Keratinocyte (primary cell): ENCODE measurements at regions not wholly inside any gene's neighbourhood (a gene's known extent, or its start where the extent isn't known, plus 50 kb on each side); places are given as distances from the start of the nearest gene placed in this dataset.

ENCODE experiments used
- DNase-seq: peaks from one replicate; pipeline ENCODE4 v3.0.0-alpha.2; 2011; ENCODE audit warnings: low read depth, missing footprints, low spot score
- FAIRE-seq: peaks from 2 replicates; lab custom pipeline; 2011; peaks lifted over from hg19 to GRCh38; lab: Jason Lieb, UNC
- H2AFZ ChIP-seq: 2 replicates; pipeline ENCODE4 v1.6.0; 2012; ENCODE audit warnings: low read length, control low read depth, inconsistent platforms; ENCODE audit not compliant: control insufficient read depth
- H3K27ac ChIP-seq: 2 replicates; pipeline ENCODE4 v1.5.1; 2011; ENCODE audit warnings: low read length; ENCODE audit not compliant: control insufficient read depth, insufficient read depth
- H3K27me3 ChIP-seq: 3 replicates; pipeline ENCODE4 v1.6.0; 2011; ENCODE audit warnings: low read length; ENCODE audit not compliant: control insufficient read depth, insufficient read depth; ENCODE audit errors: extremely low read depth
- H3K36me3 ChIP-seq, 2 experiments: 2 replicates in 1 of 2; 3 replicates in 1 of 2; pipeline ENCODE4 v1.5.1; 2011; ENCODE audit warnings: low read length in 2 of 2, mild to moderate bottlenecking in 1 of 2; ENCODE audit not compliant: control insufficient read depth in 2 of 2, insufficient read depth in 2 of 2; ENCODE audit errors: extremely low read depth in 1 of 2
- H3K4me1 ChIP-seq: 3 replicates; pipeline ENCODE4 v1.5.1; 2011; ENCODE audit warnings: low read length; ENCODE audit not compliant: control insufficient read depth, insufficient read depth; ENCODE audit errors: extremely low read depth
- H3K4me2 ChIP-seq: 3 replicates; pipeline ENCODE4 v1.6.0; 2011; ENCODE audit warnings: low read depth, low read length; ENCODE audit not compliant: control insufficient read depth, insufficient read depth; ENCODE audit errors: extremely low read depth
- H3K4me3 ChIP-seq, 3 experiments: fragments of 200-600 bp in 1 of 3; sonication (generic) in 1 of 3; 2 replicates in 2 of 3; 3 replicates in 1 of 3; pipeline ENCODE4 v1.5.1; 2011 to 2016; ENCODE audit warnings: low read length in 3 of 3, mild to moderate bottlenecking in 3 of 3, control low read depth in 2 of 3, inconsistent platforms in 1 of 3, low read depth in 1 of 3, mixed read lengths in 1 of 3, mixed run types in 1 of 3, moderate library complexity in 1 of 3; ENCODE audit not compliant: control insufficient read depth in 2 of 3, insufficient read depth in 2 of 3; ENCODE audit errors: extremely low read depth in 1 of 3
- H3K79me2 ChIP-seq: 2 replicates; pipeline ENCODE4 v1.6.0; 2012; ENCODE audit warnings: low read length; ENCODE audit not compliant: control insufficient read depth, insufficient read depth
- H3K9ac ChIP-seq: 3 replicates; pipeline ENCODE4 v1.6.0; 2011; ENCODE audit warnings: low read length; ENCODE audit not compliant: control insufficient read depth, insufficient read depth; ENCODE audit errors: extremely low read depth
- H3K9me1 ChIP-seq: 3 replicates; pipeline ENCODE4 v1.6.0; 2011; ENCODE audit warnings: low read length; ENCODE audit not compliant: control insufficient read depth, insufficient read depth; ENCODE audit errors: extremely low read depth
- H3K9me3 ChIP-seq: 2 replicates; pipeline ENCODE4 v1.5.1; 2012; ENCODE audit warnings: low read depth, low read length; ENCODE audit not compliant: control insufficient read depth
- H4K20me1 ChIP-seq: 3 replicates; pipeline ENCODE4 v1.6.0; 2011; ENCODE audit warnings: low read length; ENCODE audit not compliant: control insufficient read depth, insufficient read depth; ENCODE audit errors: extremely low read depth
- EZH2 ChIP-seq: IDR thresholded peaks from one replicate; pipeline ENCODE4 v1.6.1; 2012; ENCODE audit warnings: inconsistent platforms, mild to moderate bottlenecking, low read length, moderate library complexity
- dilution Hi-C: fragments of 300-500 bp; cut with MboI; formaldehyde crosslinking; loops from one replicate; pipeline ENCODE4 v1.7.0; 2020; ENCODE audit warnings: low sequenced_read_pairs; ENCODE audit not compliant: extremely low pct_ligation_motif_present
- TF ChIP-seq, protein P1 (sequence below), 3 experiments: IDR thresholded peaks in 1 of 3; conservative IDR thresholded peaks in 1 of 3; optimal IDR thresholded peaks in 1 of 3; 2 replicates in 2 of 3; 3 replicates in 1 of 3; pipeline versions ENCODE3 to v1.5.1; 2011; ENCODE audit warnings: low read length in 3 of 3, mild to moderate bottlenecking in 3 of 3, moderate library complexity in 2 of 3, control low read depth in 1 of 3, inconsistent platforms in 1 of 3; ENCODE audit not compliant: insufficient read depth in 2 of 3; ENCODE audit errors: extremely low read depth in 1 of 3

DNA sequence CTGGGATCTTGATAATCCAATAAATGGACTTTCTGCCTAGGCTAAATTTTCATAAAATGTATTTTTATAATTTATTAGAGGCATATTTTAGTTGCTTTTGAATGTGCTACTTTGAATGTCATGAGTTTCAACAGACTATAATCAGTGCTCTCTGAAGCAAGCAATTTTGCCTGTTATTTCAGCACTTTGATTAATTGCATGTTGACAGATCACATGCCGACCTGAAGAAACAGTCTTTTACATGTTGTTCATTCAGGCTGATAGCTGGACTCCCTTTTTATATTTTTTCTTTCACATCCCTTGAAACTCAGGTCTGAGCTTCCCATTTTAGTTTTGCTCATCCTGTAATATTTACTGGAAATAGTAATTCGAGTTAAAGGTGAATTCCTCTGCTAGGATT lies 341.0 kb downstream of the NAP1L3 start:
- no peak for TF ChIP-seq EZH2
- TF ChIP-seq, protein P1, sequence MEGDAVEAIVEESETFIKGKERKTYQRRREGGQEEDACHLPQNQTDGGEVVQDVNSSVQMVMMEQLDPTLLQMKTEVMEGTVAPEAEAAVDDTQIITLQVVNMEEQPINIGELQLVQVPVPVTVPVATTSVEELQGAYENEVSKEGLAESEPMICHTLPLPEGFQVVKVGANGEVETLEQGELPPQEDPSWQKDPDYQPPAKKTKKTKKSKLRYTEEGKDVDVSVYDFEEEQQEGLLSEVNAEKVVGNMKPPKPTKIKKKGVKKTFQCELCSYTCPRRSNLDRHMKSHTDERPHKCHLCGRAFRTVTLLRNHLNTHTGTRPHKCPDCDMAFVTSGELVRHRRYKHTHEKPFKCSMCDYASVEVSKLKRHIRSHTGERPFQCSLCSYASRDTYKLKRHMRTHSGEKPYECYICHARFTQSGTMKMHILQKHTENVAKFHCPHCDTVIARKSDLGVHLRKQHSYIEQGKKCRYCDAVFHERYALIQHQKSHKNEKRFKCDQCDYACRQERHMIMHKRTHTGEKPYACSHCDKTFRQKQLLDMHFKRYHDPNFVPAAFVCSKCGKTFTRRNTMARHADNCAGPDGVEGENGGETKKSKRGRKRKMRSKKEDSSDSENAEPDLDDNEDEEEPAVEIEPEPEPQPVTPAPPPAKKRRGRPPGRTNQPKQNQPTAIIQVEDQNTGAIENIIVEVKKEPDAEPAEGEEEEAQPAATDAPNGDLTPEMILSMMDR (optimal IDR thresholded peaks at IDR 0.05 in 1 of 3, IDR thresholded peaks at IDR 0.05 in 1 of 3, conservative IDR thresholded peaks at IDR 0.05 in 1 of 3; ENCODE audit: extremely low read depth in 1 of 3, insufficient read depth in 2 of 3, low read length in 3 of 3), result no peak
- H3K9ac ChIP-seq, result no peak overlapping the region
- no peaks in the 10 kb centered on the region for H3K79me2 ChIP-seq
- DNase-seq, result no peak
- no peak overlapping the region for H2AFZ ChIP-seq
- no peak overlapping the region for H3K27ac ChIP-seq
- FAIRE-seq, result no peak
- H3K4me1 ChIP-seq, result no peaks in the 10 kb centered on the region
- H3K9me3 ChIP-seq, result no peaks in the 10 kb centered on the region
- no peak overlapping the region for H3K4me3 ChIP-seq
- H3K27me3 ChIP-seq, result no peaks in the 10 kb centered on the region
- H3K4me2 ChIP-seq, result no peak overlapping the region
- no peaks in the 10 kb centered on the region for H3K36me3 ChIP-seq
- H3K9me1 ChIP-seq, result no peaks in the 10 kb centered on the region
- dilution Hi-C loops, result no loop called here
- H4K20me1 ChIP-seq, result no peaks in the 10 kb centered on the region

DNA sequence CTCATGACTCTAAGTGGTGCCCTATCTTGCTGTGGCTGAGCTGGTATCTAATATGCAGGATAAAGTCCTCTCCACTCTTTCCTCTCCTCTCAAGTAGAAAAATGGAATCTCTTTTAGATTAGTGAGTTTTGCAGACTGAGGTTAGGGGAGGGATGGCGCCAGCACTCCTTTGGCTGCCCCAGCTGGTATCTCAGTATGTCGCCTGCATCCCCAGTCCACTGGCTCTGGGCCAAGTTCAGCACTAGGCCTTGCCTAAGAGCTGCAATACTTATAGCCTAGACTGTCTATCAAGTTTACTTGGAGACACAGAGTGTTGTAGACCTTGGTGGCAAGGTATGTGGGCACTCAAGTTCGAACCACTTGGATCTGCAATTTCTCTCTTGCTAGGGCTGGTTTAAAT lies 351.3 kb downstream of the NAP1L3 start:
- no peak overlapping the region for H2AFZ ChIP-seq
- no peak overlapping the region for H3K27ac ChIP-seq
- no peaks in the 10 kb centered on the region for H3K79me2 ChIP-seq
- no peaks in the 10 kb centered on the region for H4K20me1 ChIP-seq
- dilution Hi-C loops, result no loop called here
- H3K9ac ChIP-seq, result no peak overlapping the region
- H3K4me1 ChIP-seq, result no peaks in the 10 kb centered on the region
- no peak for FAIRE-seq
- no peak overlapping the region for H3K4me2 ChIP-seq
- H3K4me3 ChIP-seq, result no peak overlapping the region
- no peaks in the 10 kb centered on the region for H3K27me3 ChIP-seq
- no peak for TF ChIP-seq EZH2
- DNase-seq, result no peak
- H3K9me3 ChIP-seq, result no peaks in the 10 kb centered on the region
- no peaks in the 10 kb centered on the region for H3K9me1 ChIP-seq
- no peaks in the 10 kb centered on the region for H3K36me3 ChIP-seq

GRCh38 chrX:93319609-93320008 lies 353.8 kb downstream of the NAP1L3 start:
- H2AFZ ChIP-seq, result no peak overlapping the region
- H4K20me1 ChIP-seq, result no peaks in the 10 kb centered on the region
- FAIRE-seq (no peak), DNase-seq (no peak)
- H3K4me1 ChIP-seq, result no peaks in the 10 kb centered on the region
- H3K9me3 ChIP-seq, result no peaks in the 10 kb centered on the region
- no peak overlapping the region for H3K27ac ChIP-seq
- dilution Hi-C loops, result no loop called here
- H3K27me3 ChIP-seq, result no peaks in the 10 kb centered on the region
- H3K9me1 ChIP-seq, result no peaks in the 10 kb centered on the region
- no peak overlapping the region for H3K9ac ChIP-seq
- H3K79me2 ChIP-seq, result no peaks in the 10 kb centered on the region
- no peaks in the 10 kb centered on the region for H3K36me3 ChIP-seq
- no peak overlapping the region for H3K4me3 ChIP-seq
- no peak for TF ChIP-seq EZH2
- TF ChIP-seq, protein P1 (optimal IDR thresholded peaks at IDR 0.05 in 1 of 3, IDR thresholded peaks at IDR 0.05 in 1 of 3, conservative IDR thresholded peaks at IDR 0.05 in 1 of 3; ENCODE audit: extremely low read depth in 1 of 3, insufficient read depth in 2 of 3, low read length in 3 of 3), result no peak
- H3K4me2 ChIP-seq, result no peak overlapping the region
